ENCODE measurements at regions not wholly inside any gene's neighbourhood (a gene's known extent, or its start where the extent isn't known, plus 50 kb on each side); places are given as distances from the start of the nearest gene placed in this dataset.

- TF ChIP-seq CTCF (conservative IDR thresholded peaks at IDR 0.05; ENCODE audit: low read depth, low read length) = no peak
- no peak for TF ChIP-seq EZH2 (IDR thresholded peaks at IDR 0.05; ENCODE audit: borderline replicate concordance, low read depth, low read length, poor library complexity, severe bottlenecking)
These were observed 277.8 kb upstream of the GYPC start for GRCh38 chr2:126378176-126378575.
